HG03196 (cell line): ENCODE measurements at regions not wholly inside any gene's neighbourhood (a gene's known extent, or its start where the extent isn't known, plus 50 kb on each side); places are given as distances from the start of the nearest gene placed in this dataset.
"Not testable (repeated sequence)": the region's sequence is repeated elsewhere in the genome, so short reads cannot be mapped to it uniquely, and the experiment has no call there.

Source experiments
- ATAC-seq: cut with Tn5 transposase; IDR thresholded peaks from one replicate; pipeline ENCODE4 v1.9.1; 2021; ENCODE audit not compliant: unreplicated experiment

- no peak for ATAC-seq
These were observed 121.3 kb upstream of the HDDC2 start for GRCh38 chr6:125423047-125423446.

- no peak for ATAC-seq
These were observed 130.2 kb upstream of the HDDC2 start for GRCh38 chr6:125431971-125432370.

GRCh38 chr6:125432963-125433362 lies 131.2 kb upstream of the HDDC2 start:
- no peak for ATAC-seq

GRCh38 chr6:125434760-125435159 lies 133.0 kb upstream of the HDDC2 start:
- no peak for ATAC-seq

GRCh38 chr6:125439512-125439911 lies 137.7 kb upstream of the HDDC2 start:
- ATAC-seq, result no peak

GRCh38 chr6:125444006-125444923 lies 142.5 kb upstream of the HDDC2 start:
- no peak for ATAC-seq

GRCh38 chr6:125445054-125445453 lies 143.3 kb upstream of the HDDC2 start:
- ATAC-seq, result no peak

- ATAC-seq, result no peak
These were observed 144.2 kb upstream of the HDDC2 start for GRCh38 chr6:125446011-125446410.

- ATAC-seq, result no peak
These were observed 150.0 kb upstream of the HDDC2 start for GRCh38 chr6:125451750-125452149.

GRCh38 chr6:125453516-125453915 lies 151.7 kb upstream of the HDDC2 start:
- ATAC-seq, result no peak

- ATAC-seq, result no peak
These were observed 152.6 kb upstream of the HDDC2 start for GRCh38 chr6:125454351-125454750.

- ATAC-seq, result not testable (repeated sequence)
These were observed 156.7 kb upstream of the HDDC2 start for GRCh38 chr6:125458493-125458892.

- not testable (repeated sequence) for ATAC-seq
These were observed 163.6 kb upstream of the HDDC2 start for GRCh38 chr6:125465332-125465731.

- ATAC-seq, result no peak
These were observed 168.1 kb upstream of the HDDC2 start for GRCh38 chr6:125469915-125470314.

- no peak for ATAC-seq
These were observed 169.9 kb upstream of the HDDC2 start for GRCh38 chr6:125471667-125472066.

- ATAC-seq, result no peak
These were observed 172.3 kb upstream of the HDDC2 start for GRCh38 chr6:125474061-125474460.

GRCh38 chr6:125477156-125477555 lies 175.4 kb upstream of the HDDC2 start:
- ATAC-seq, result no peak

GRCh38 chr6:125477844-125478243 lies 176.1 kb upstream of the HDDC2 start:
- no peak for ATAC-seq

GRCh38 chr6:125480146-125480545 lies 178.4 kb upstream of the HDDC2 start:
- ATAC-seq, result no peak

GRCh38 chr6:125480571-125480970 lies 178.8 kb upstream of the HDDC2 start:
- no peak for ATAC-seq

- no peak for ATAC-seq
These were observed 179.3 kb upstream of the HDDC2 start for GRCh38 chr6:125481056-125481455.

- no peak for ATAC-seq
These were observed 184.0 kb upstream of the HDDC2 start for GRCh38 chr6:125485757-125486156.

GRCh38 chr6:125486881-125487280 lies 185.1 kb upstream of the HDDC2 start:
- no peak for ATAC-seq
